Parathyroid adenoma (tissue), 2 donors: ENCODE measurements at regions not wholly inside any gene's neighbourhood (a gene's known extent, or its start where the extent isn't known, plus 50 kb on each side); places are given as distances from the start of the nearest gene placed in this dataset.

Experiments used
- H2AFZ ChIP-seq: fragments of 300-600 bp; sonication (generic); one replicate; pipeline ENCODE4 v1.7.0; 2017; ENCODE audit warnings: antibody characterized with exemption, mild to moderate bottlenecking
- H3K27ac ChIP-seq: fragments of 300-600 bp; sonication (generic); one replicate; pipeline ENCODE4 v1.7.0; 2017
- H3K27me3 ChIP-seq: fragments of 300-600 bp; sonication (generic); one replicate; pipeline ENCODE4 v1.7.0; 2017; ENCODE audit warnings: low read length; ENCODE audit not compliant: control insufficient read depth, insufficient read depth
- H3K36me3 ChIP-seq: fragments of 300-600 bp; sonication (generic); one replicate; pipeline ENCODE4 v1.7.0; 2017; ENCODE audit warnings: low read length; ENCODE audit not compliant: control insufficient read depth, insufficient read depth
- H3K4me1 ChIP-seq: fragments of 300-600 bp; sonication (generic); one replicate; pipeline ENCODE4 v1.7.0; 2017; ENCODE audit warnings: control low read depth
- H3K4me2 ChIP-seq: fragments of 300-600 bp; sonication (generic); one replicate; pipeline ENCODE4 v1.7.0; 2017; ENCODE audit warnings: low read length
- H3K4me3 ChIP-seq: fragments of 300-600 bp; sonication (generic); one replicate; pipeline ENCODE4 v1.7.0; 2017; ENCODE audit warnings: low read depth, low read length
- H3K79me2 ChIP-seq: fragments of 300-600 bp; sonication (generic); one replicate; pipeline ENCODE4 v1.7.0; 2017; ENCODE audit warnings: control low read depth
- H3K9ac ChIP-seq: fragments of 300-600 bp; sonication (generic); one replicate; pipeline ENCODE4 v1.7.0; 2017; ENCODE audit warnings: mild to moderate bottlenecking
- H3K9me3 ChIP-seq: fragments of 300-600 bp; sonication (generic); one replicate; pipeline ENCODE4 v1.7.0; 2017; ENCODE audit warnings: low read length; ENCODE audit not compliant: control insufficient read depth
- TF ChIP-seq, protein P1 (sequence below): fragments of 300-600 bp; sonication (generic); IDR thresholded peaks from one replicate; pipeline ENCODE4 v1.7.0; 2017; ENCODE audit warnings: antibody characterized with exemption, mild to moderate bottlenecking
- donor health status: primary hyperparathyroidism.

DNA sequence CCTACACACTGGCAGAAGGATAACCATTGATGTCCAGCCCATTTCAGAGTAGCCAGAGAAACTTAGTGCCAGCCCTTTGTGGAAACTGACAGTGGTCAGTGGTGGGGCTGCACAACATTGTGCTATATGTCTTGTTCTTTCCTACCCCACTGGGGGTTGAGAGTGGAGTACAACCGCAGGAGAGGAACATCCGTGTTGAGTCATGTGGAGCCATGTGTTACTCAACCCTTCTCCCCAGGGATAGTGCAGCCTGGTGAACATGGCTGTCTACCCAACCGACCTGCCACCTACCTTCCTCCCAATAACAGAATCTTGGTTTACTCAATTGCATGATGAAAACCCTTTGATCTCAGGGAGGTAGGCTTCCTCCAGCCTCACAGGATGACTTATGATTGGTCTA lies 65.3 kb upstream of the MAPK4 start:
- TF ChIP-seq, protein P1, sequence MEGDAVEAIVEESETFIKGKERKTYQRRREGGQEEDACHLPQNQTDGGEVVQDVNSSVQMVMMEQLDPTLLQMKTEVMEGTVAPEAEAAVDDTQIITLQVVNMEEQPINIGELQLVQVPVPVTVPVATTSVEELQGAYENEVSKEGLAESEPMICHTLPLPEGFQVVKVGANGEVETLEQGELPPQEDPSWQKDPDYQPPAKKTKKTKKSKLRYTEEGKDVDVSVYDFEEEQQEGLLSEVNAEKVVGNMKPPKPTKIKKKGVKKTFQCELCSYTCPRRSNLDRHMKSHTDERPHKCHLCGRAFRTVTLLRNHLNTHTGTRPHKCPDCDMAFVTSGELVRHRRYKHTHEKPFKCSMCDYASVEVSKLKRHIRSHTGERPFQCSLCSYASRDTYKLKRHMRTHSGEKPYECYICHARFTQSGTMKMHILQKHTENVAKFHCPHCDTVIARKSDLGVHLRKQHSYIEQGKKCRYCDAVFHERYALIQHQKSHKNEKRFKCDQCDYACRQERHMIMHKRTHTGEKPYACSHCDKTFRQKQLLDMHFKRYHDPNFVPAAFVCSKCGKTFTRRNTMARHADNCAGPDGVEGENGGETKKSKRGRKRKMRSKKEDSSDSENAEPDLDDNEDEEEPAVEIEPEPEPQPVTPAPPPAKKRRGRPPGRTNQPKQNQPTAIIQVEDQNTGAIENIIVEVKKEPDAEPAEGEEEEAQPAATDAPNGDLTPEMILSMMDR = no peak
- no peak overlapping the region for H2AFZ ChIP-seq
- H3K36me3 ChIP-seq = no peaks in the 10 kb centered on the region
- H3K4me1 ChIP-seq = no peaks in the 10 kb centered on the region
- no peaks in the 10 kb centered on the region for H3K9me3 ChIP-seq
- H3K4me2 ChIP-seq = no peak overlapping the region
- no peak overlapping the region for H3K9ac ChIP-seq
- no peaks in the 10 kb centered on the region for H3K79me2 ChIP-seq
- no peak overlapping the region for H3K4me3 ChIP-seq
- H3K27me3 ChIP-seq = no peaks in the 10 kb centered on the region
- H3K27ac ChIP-seq = no peak overlapping the region

DNA sequence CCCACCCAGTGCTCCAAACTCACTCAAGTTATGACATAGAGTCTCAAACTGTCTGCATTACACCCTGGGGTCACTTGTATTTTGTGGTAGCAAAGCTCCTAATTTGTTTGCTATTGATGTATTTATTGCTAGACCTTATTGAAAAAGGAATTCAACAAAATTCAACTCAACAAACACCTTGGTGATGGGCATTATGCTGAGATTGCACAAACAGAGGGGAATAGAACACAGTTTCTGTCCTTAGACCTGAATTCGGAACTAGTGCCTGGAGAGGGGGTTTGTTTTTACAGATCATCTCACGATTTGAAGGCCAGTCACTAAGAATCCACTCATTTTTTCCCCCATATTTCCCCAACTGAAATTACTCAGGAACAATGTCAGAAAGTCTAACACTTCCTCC lies 53.5 kb upstream of the MAPK4 start:
- Histone ChIP-seq H3K9me3 (no peaks in the 10 kb centered on the region), H3K36me3 (no peaks in the 10 kb centered on the region), H3K27me3 (no peaks in the 10 kb centered on the region), H3K79me2 (no peaks in the 10 kb centered on the region), H3K4me3 (no peak overlapping the region), H2AFZ (no peak overlapping the region), H3K4me1 (no peaks in the 10 kb centered on the region), H3K27ac (no peak overlapping the region), H3K4me2 (no peak overlapping the region), H3K9ac (no peak overlapping the region)
- TF ChIP-seq, protein P1 = no peak

DNA sequence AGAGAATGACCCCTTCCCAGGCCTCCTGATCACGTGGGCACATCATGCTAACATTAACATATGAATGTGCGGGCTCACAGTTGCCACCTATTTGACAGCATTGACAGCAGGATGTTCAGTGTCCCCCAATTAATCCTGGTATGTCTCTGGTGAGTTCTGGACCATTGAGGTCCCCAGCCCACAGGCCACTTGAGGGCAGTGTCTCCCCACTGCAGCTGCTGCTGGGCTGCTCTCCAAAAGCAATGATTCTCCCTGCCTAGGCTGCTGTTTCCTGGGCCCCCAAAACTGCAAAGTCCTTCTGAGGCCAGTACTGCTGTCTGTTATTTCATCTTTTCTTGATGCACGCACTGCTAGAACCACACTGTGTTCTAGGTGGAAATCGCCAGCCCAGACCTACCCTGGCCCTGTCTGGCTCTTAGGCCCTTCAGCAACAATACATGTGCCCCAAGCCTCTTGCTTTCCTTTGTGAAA lies 52.7 kb upstream of the MAPK4 start:
- Histone ChIP-seq H3K36me3 (no peaks in the 10 kb centered on the region), H3K4me3 (no peak overlapping the region), H3K9ac (no peak overlapping the region), H3K27ac (no peak overlapping the region), H3K4me1 (no peaks in the 10 kb centered on the region), H2AFZ (no peak overlapping the region), H3K9me3 (no peaks in the 10 kb centered on the region), H3K27me3 (no peaks in the 10 kb centered on the region), H3K79me2 (no peaks in the 10 kb centered on the region), H3K4me2 (no peak overlapping the region)
- TF ChIP-seq, protein P1 = peak; percentile 89

DNA sequence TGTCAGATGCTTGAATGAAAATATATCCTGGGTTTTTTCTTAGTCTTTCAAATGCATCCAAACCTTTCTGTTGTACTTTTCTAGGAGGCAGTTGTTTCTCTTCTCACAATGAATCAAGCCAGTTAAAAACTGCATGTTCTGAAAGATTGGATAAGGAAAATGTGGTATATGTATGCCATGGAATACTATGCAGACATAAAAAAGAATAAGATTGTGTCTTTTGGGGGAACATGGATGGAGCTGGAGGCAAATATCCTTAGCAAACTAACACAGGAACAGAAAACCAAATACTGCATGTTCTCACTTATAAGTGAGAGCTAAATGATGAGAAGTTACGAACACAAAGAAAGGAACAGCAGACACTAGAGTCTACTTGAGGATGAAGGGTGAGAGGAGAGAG lies 51.7 kb upstream of the MAPK4 start:
- TF ChIP-seq, protein P1 = no peak
- no peak overlapping the region for H3K27ac ChIP-seq
- no peak overlapping the region for H3K4me3 ChIP-seq
- H2AFZ ChIP-seq = no peak overlapping the region
- H3K9ac ChIP-seq = no peak overlapping the region
- H3K36me3 ChIP-seq = no peaks in the 10 kb centered on the region
- H3K4me2 ChIP-seq = no peak overlapping the region
- no peaks in the 10 kb centered on the region for H3K9me3 ChIP-seq
- H3K4me1 ChIP-seq = no peaks in the 10 kb centered on the region
- H3K79me2 ChIP-seq = no peaks in the 10 kb centered on the region
- H3K27me3 ChIP-seq = no peaks in the 10 kb centered on the region

DNA sequence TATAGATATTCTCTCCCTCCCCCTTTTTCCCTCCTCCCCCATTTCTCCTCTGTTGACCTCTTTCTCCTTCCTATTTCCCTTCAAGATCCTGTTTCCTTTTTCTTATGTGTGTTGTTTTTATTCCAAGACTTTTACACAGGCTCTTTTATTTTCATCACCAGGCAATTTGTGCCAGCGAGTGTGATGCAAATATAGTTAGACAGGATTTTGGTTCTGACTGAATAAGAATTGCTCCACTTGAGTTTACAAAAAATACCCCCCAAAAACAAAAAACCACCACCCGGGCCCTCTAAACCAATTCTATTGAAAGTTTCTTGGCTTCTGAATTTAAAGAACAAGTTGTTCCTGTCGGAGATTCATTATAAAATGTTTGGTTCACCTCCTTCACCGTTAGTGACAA lies 50.9 kb upstream of the MAPK4 start:
- H3K27me3 ChIP-seq = no peaks in the 10 kb centered on the region
- H3K4me2 ChIP-seq = no peak overlapping the region
- no peak overlapping the region for H2AFZ ChIP-seq
- H3K36me3 ChIP-seq = no peaks in the 10 kb centered on the region
- H3K9ac ChIP-seq = no peak overlapping the region
- no peaks in the 10 kb centered on the region for H3K9me3 ChIP-seq
- no peaks in the 10 kb centered on the region for H3K4me1 ChIP-seq
- no peak overlapping the region for H3K4me3 ChIP-seq
- H3K79me2 ChIP-seq = no peaks in the 10 kb centered on the region
- H3K27ac ChIP-seq = no peak overlapping the region
- TF ChIP-seq, protein P1 = no peak
